ENCODE measurements at regions not wholly inside any gene's neighbourhood (a gene's known extent, or its start where the extent isn't known, plus 50 kb on each side); places are given as distances from the start of the nearest gene placed in this dataset.

GRCh38 chr13:74979703-74980102 is 502.3 kb downstream of the TBC1D4 start:
- TF ChIP-seq EZH2 (conservative IDR thresholded peaks at IDR 0.05; ENCODE audit: low read depth, low read length) (no peak), ZBTB34 (CRISPR knock-in tag; IDR thresholded peaks at IDR 0.05) (no peak), PHF20 (CRISPR knock-in tag; IDR thresholded peaks at IDR 0.05) (no peak), ZNF737 (CRISPR knock-in tag; IDR thresholded peaks at IDR 0.05; ENCODE audit: borderline replicate concordance) (no peak), NBN (conservative IDR thresholded peaks at IDR 0.05) (no peak), ATAD3A (CRISPR knock-in tag; IDR thresholded peaks at IDR 0.05) (no peak), CTCF (CRISPR knock-in tag; IDR thresholded peaks at IDR 0.05) (no peak), HNF1B (CRISPR knock-in tag; IDR thresholded peaks at IDR 0.05) (no peak), TSC22D2 (CRISPR knock-in tag; IDR thresholded peaks at IDR 0.05; ENCODE audit: borderline replicate concordance) (no peak), ZBTB49 (CRISPR knock-in tag; IDR thresholded peaks at IDR 0.05; ENCODE audit: borderline replicate concordance) (no peak)
